Keratinocyte (primary cell): ENCODE measurements at regions not wholly inside any gene's neighbourhood (a gene's known extent, or its start where the extent isn't known, plus 50 kb on each side); places are given as distances from the start of the nearest gene placed in this dataset.

Experiments
- DNase-seq: peaks from one replicate; pipeline ENCODE4 v3.0.0-alpha.2; 2011; ENCODE audit warnings: low read depth, missing footprints, low spot score
- FAIRE-seq: peaks from 2 replicates; lab custom pipeline; 2011; peaks lifted over from hg19 to GRCh38; lab: Jason Lieb, UNC
- H2AFZ ChIP-seq: 2 replicates; pipeline ENCODE4 v1.6.0; 2012; ENCODE audit warnings: low read length, control low read depth, inconsistent platforms; ENCODE audit not compliant: control insufficient read depth
- H3K27ac ChIP-seq: 2 replicates; pipeline ENCODE4 v1.5.1; 2011; ENCODE audit warnings: low read length; ENCODE audit not compliant: control insufficient read depth, insufficient read depth
- H3K27me3 ChIP-seq: 3 replicates; pipeline ENCODE4 v1.6.0; 2011; ENCODE audit warnings: low read length; ENCODE audit not compliant: control insufficient read depth, insufficient read depth; ENCODE audit errors: extremely low read depth
- H3K36me3 ChIP-seq, 2 experiments: 2 replicates in 1 of 2; 3 replicates in 1 of 2; pipeline ENCODE4 v1.5.1; 2011; ENCODE audit warnings: low read length in 2 of 2, mild to moderate bottlenecking in 1 of 2; ENCODE audit not compliant: control insufficient read depth in 2 of 2, insufficient read depth in 2 of 2; ENCODE audit errors: extremely low read depth in 1 of 2
- H3K4me1 ChIP-seq: 3 replicates; pipeline ENCODE4 v1.5.1; 2011; ENCODE audit warnings: low read length; ENCODE audit not compliant: control insufficient read depth, insufficient read depth; ENCODE audit errors: extremely low read depth
- H3K4me2 ChIP-seq: 3 replicates; pipeline ENCODE4 v1.6.0; 2011; ENCODE audit warnings: low read depth, low read length; ENCODE audit not compliant: control insufficient read depth, insufficient read depth; ENCODE audit errors: extremely low read depth
- H3K4me3 ChIP-seq, 3 experiments: fragments of 200-600 bp in 1 of 3; sonication (generic) in 1 of 3; 2 replicates in 2 of 3; 3 replicates in 1 of 3; pipeline ENCODE4 v1.5.1; 2011 to 2016; ENCODE audit warnings: low read length in 3 of 3, mild to moderate bottlenecking in 3 of 3, control low read depth in 2 of 3, inconsistent platforms in 1 of 3, low read depth in 1 of 3, mixed read lengths in 1 of 3, mixed run types in 1 of 3, moderate library complexity in 1 of 3; ENCODE audit not compliant: control insufficient read depth in 2 of 3, insufficient read depth in 2 of 3; ENCODE audit errors: extremely low read depth in 1 of 3
- H3K79me2 ChIP-seq: 2 replicates; pipeline ENCODE4 v1.6.0; 2012; ENCODE audit warnings: low read length; ENCODE audit not compliant: control insufficient read depth, insufficient read depth
- H3K9ac ChIP-seq: 3 replicates; pipeline ENCODE4 v1.6.0; 2011; ENCODE audit warnings: low read length; ENCODE audit not compliant: control insufficient read depth, insufficient read depth; ENCODE audit errors: extremely low read depth
- H3K9me1 ChIP-seq: 3 replicates; pipeline ENCODE4 v1.6.0; 2011; ENCODE audit warnings: low read length; ENCODE audit not compliant: control insufficient read depth, insufficient read depth; ENCODE audit errors: extremely low read depth
- H3K9me3 ChIP-seq: 2 replicates; pipeline ENCODE4 v1.5.1; 2012; ENCODE audit warnings: low read depth, low read length; ENCODE audit not compliant: control insufficient read depth
- H4K20me1 ChIP-seq: 3 replicates; pipeline ENCODE4 v1.6.0; 2011; ENCODE audit warnings: low read length; ENCODE audit not compliant: control insufficient read depth, insufficient read depth; ENCODE audit errors: extremely low read depth
- CTCF ChIP-seq, 3 experiments: IDR thresholded peaks in 1 of 3; conservative IDR thresholded peaks in 1 of 3; optimal IDR thresholded peaks in 1 of 3; 2 replicates in 2 of 3; 3 replicates in 1 of 3; pipeline versions ENCODE3 to v1.5.1; 2011; ENCODE audit warnings: low read length in 3 of 3, mild to moderate bottlenecking in 3 of 3, moderate library complexity in 2 of 3, control low read depth in 1 of 3, inconsistent platforms in 1 of 3; ENCODE audit not compliant: insufficient read depth in 2 of 3; ENCODE audit errors: extremely low read depth in 1 of 3
- EZH2 ChIP-seq: IDR thresholded peaks from one replicate; pipeline ENCODE4 v1.6.1; 2012; ENCODE audit warnings: inconsistent platforms, mild to moderate bottlenecking, low read length, moderate library complexity
- dilution Hi-C: fragments of 300-500 bp; cut with MboI; formaldehyde crosslinking; loops from one replicate; pipeline ENCODE4 v1.7.0; 2020; ENCODE audit warnings: low sequenced_read_pairs; ENCODE audit not compliant: extremely low pct_ligation_motif_present

GRCh38 chr20:48017509-48017908 lies 232.2 kb upstream of the SULF2 start:
- Histone ChIP-seq H3K27me3 (peaks cover 3% of the 10 kb centered on the region), H3K4me3 (no peak overlapping the region), H4K20me1 (no peaks in the 10 kb centered on the region), H3K36me3 (no peaks in the 10 kb centered on the region), H2AFZ (no peak overlapping the region), H3K9me3 (no peaks in the 10 kb centered on the region), H3K9me1 (no peaks in the 10 kb centered on the region), H3K4me1 (no peaks in the 10 kb centered on the region), H3K4me2 (no peak overlapping the region), H3K9ac (no peak overlapping the region), H3K27ac (no peak overlapping the region), H3K79me2 (no peaks in the 10 kb centered on the region)
- dilution Hi-C loops = loop anchor here (10.0 kb wide), 1 partner anchor 277 kb away; no protein-coding TSS in a partner anchor
- FAIRE-seq = no peak
- no peak for DNase-seq
- no peak for TF ChIP-seq EZH2
- no peak for TF ChIP-seq CTCF (optimal IDR thresholded peaks at IDR 0.05 in 1 of 3, IDR thresholded peaks at IDR 0.05 in 1 of 3, conservative IDR thresholded peaks at IDR 0.05 in 1 of 3; ENCODE audit: extremely low read depth in 1 of 3, insufficient read depth in 2 of 3, low read length in 3 of 3)

- DNase-seq (no peak), FAIRE-seq (no peak)
- H3K9ac ChIP-seq = no peak overlapping the region
- H3K79me2 ChIP-seq = no peaks in the 10 kb centered on the region
- no peaks in the 10 kb centered on the region for H3K36me3 ChIP-seq
- H3K4me3 ChIP-seq = no peak overlapping the region
- peaks cover under 1% of the 10 kb centered on the region for H3K9me3 ChIP-seq
- H3K27me3 ChIP-seq = peaks cover 3% of the 10 kb centered on the region
- H3K4me2 ChIP-seq = no peak overlapping the region
- no peak for TF ChIP-seq CTCF (optimal IDR thresholded peaks at IDR 0.05 in 1 of 3, IDR thresholded peaks at IDR 0.05 in 1 of 3, conservative IDR thresholded peaks at IDR 0.05 in 1 of 3; ENCODE audit: extremely low read depth in 1 of 3, insufficient read depth in 2 of 3, low read length in 3 of 3)
- H3K9me1 ChIP-seq = no peaks in the 10 kb centered on the region
- no peak overlapping the region for H3K27ac ChIP-seq
- dilution Hi-C loops = loop anchor here (10.0 kb wide), 1 partner anchor 279 kb away; no protein-coding TSS in a partner anchor
- H2AFZ ChIP-seq = no peak overlapping the region
- H3K4me1 ChIP-seq = no peaks in the 10 kb centered on the region
- H4K20me1 ChIP-seq = no peaks in the 10 kb centered on the region
Observed at GRCh38 chr20:48015943-48016723, 230.9 kb upstream of the SULF2 start.
